ENCODE measurements at regions not wholly inside any gene's neighbourhood (a gene's known extent, or its start where the extent isn't known, plus 50 kb on each side); places are given as distances from the start of the nearest gene placed in this dataset.
"Not testable (repeated sequence)": the region's sequence is repeated elsewhere in the genome, so short reads cannot be mapped to it uniquely, and the experiment has no call there.

DNA sequence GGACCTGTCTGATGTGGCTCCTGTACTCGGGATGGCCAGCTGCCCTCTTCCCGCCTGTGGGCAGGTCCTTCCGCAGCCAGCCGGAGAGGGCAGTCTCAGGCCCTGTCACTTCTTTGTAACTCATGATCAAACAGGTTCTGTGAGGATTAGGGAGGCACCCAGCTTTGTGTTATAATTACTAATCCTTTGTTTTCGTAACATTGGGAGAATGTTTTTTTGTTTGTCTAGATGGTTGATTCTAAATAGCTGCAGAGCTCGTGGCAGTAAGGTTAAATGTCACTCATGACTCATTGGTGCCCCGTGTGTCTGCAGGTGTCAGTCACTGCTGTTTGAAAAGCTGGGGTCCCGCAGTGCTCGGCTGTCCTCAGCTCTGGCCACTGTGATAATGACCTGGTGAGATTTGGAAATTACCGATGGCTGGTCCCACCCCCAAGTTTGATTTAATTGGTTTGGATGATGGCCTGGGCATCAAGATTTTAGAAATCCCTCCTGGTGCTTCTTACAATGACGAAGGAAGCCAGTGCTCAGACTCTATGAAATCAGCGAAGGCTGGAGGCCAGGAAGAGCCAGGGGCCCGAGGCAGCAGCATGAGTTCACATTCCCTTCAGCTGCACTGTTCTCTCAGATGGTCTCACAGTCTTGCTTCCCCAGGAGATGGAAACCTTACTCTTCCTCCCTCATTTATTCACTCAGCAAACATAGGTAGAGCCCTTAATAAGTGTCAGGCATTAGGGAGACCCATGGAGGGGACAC is 172.8 kb downstream of the VAPA start:
- no peak for DNase-seq

DNA sequence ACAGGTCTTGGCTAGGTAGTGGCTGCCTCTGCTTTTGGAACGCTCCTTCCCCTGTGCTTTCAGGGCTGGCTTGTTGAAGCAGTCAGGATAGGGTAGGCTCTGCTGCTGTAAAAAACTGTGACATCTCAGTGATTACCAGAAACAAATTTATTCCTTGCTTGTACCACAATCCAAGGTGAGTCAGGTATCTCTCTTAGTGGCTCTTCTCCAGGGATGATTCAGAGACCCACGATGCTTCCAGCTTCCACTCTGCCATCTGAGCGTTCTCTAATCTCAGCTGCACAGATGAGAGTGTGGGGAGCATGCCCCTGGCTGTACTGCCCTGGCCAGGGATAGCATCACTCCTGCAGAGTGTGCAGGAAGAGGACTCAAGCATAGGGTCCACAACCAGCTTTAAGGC is 174.9 kb downstream of the VAPA start:
- DNase-seq = no peak

DNA sequence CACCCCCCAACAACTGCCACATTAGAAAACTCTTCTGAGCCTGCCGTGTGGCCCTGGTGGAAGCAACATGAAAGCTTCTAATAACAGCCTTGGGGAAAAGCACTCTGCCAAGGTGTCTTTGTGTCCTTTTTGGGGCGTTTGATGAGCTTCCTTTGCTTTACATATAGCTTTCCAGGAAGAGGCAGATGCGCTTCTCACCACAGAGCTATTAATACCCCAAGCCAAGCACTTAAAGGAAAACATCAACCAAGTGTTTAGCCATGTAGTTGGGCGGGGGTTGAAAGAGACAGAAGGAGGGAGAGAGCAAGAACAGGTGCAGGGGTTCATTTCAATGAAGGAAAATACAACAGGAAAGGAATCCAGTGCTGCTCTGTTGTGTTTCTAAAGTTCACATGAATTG is 176.1 kb downstream of the VAPA start:
- no peak for DNase-seq

DNA sequence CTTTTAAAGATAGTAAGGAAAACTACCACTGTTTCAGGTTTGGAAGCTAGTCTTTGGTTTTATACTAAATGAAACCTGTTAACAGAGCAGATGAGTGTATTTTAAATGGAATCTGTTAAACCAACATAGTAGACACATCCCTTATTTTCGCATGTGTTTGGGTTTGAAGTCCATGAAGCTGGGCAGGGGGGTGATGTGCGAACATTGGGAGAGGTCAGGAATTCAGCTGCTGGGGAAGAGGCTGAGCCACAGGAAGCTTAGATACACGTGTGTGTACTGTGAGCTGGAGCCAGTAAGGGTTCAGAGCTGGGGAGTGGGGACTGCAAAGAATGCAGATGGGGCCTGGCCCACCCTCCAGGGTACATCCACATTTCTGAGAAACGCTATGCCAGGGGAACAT is 176.9 kb downstream of the VAPA start:
- no peak for DNase-seq

DNA sequence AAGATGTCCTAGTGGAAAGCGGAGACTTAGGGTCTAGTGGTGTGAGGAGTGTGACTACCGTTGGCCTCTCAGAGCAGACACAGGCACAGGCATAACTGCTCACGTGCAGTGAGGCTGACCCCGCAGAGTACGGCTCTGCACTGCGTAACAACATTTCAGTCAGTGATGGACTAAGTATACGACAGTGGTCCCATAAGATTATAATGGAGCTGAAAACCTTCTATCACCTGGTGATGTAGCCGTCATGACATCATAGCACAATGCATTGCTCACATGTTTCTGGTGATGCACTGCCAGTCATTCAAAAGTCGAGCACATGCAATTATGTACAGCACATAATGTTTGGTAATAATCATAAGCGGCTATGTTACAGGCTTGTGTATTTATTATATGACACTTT is 179.6 kb downstream of the VAPA start:
- DNase-seq = no peak

DNA sequence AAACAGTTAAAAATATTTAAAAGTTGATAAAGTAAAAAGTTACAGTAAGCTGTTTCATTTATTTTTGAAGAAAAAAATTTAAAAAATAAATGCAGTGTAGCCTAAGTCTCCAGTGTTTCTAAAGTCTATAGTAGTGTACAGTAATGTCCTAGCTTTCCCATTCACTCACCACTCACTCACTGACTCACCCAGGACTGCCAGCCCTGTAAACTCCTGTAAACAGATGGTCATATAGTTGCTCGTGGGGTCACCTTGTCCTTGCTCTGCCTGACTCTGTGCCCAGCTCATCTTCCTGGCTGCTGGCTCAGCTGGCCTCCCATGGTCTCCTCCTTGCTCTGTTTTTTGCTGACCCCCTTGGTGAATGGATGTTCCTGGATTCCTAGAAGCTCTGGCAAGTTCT is 180.3 kb downstream of the VAPA start:
- no peak for DNase-seq

DNA sequence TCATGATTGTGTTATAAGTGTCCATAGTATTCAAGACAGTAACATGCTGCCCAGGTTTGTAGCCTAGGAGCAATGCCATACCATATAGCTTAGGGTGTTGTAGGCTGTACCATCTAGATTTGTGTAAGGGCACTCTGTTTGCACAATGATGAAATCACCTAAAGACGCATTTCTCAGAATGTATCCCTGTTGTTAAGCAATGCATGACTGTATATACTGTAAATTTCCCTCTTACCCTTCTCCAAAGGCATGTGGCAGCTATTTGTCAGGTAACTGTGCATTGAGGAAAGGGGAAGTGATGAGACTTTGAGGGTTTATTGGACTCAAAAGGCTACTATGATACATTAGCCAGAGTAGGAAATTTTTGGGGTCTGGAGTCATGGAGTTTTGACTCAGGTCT is 180.8 kb downstream of the VAPA start:
- no peak for DNase-seq

DNA sequence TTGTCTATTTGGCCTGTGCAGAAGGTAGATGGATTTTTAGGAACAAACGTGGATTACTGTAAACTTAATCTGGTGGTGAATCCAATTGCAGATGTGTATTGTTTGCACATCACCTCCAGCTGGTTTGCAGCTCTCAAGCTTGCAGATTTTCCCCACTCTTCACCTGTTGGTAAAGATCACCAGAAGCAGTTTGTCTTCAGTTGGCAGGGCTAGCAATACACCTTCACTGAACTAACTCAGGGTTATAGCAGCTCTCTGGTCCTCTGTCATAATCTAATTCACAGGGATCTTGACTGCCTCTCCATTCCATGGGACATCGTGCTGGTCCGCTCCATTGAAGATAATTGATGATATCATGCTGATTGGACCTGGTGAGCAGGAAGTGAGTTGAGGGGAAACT is 181.5 kb downstream of the VAPA start:
- DNase-seq = no peak

DNA sequence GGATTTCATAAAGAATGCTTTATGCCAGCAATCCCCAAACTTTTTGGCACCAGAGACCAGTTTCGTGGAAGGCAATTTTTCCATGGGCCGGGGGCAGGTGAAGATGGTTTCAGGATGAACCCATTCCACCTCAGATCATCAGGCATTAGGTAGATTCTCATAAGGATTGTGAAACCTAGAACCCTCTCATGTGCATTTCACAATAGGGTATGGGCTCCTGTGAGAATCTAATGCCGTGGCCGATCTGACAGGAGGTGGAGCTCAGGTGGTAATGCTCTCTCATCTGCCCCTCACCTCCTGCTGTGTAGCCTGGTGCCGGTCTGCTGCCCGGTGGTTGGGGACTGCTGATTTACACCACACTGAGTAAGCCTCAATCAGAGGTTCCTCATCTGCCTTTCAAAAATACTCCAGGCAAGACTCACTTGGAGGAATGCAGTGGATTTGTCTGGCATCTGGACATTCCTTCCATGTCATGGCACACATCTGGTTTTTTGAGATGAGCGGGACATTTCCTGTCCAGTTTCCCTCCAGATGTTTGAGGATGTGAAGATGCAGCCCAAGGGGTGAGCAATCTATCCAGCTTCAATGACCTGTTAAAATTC is 185.8 kb downstream of the VAPA start:
- DNase-seq = no peak

DNA sequence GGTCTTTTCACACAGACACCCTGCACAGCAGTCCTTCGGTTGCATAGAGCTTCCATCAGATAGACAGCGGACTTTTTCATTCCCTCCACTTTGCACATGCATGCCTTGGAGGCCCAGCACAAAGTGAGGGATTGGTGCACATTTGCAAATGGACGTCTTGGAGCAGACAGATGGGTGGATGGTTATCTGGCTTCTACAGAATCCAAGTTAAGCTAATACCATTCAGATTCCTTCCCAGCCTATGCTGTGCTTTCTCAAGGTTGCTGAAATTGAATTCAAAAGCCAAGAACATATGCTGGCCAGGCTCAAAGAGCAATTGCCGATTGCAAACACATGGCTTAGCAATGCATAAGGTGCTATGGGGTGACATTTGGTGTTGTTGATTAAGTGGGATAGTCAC is 186.4 kb downstream of the VAPA start:
- DNase-seq = no peak

DNA sequence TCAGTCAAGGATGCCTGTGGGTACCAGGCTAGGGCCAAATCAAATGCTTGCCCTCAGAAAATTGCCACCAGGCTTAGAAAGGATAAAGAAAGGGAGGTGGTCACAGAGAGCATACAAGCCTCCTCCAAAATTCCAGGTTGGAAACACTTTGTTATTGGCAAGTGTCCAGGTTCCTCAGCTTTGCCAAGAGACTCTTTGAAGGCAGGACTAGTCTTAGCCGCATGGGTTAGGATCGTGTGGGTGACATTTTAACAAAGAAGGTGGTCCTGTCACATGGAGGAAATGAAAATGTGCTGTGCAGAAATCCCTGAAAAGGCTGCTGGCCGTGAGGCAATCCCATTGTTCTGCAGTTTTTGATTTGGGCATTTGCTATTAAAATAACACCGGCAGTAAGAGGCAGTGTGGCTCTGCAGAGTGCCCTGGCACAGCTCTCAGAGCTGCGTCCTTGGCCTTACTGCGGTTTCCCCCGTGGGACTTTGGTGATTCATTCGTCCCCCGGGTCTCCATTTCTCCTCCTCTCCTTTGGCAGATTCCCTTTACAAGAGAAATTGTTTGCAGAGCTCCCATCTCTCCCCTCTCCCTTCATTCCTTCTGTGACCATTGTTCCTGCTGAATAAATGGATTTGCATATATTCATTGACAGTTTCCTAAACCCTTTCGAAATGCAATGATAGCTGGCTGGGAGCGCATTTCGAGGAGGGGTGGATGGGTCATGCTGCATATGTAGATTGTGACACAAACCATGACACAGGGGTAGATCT is 187.3 kb downstream of the VAPA start:
- peak; percentile 52 to 55 for DNase-seq

DNA sequence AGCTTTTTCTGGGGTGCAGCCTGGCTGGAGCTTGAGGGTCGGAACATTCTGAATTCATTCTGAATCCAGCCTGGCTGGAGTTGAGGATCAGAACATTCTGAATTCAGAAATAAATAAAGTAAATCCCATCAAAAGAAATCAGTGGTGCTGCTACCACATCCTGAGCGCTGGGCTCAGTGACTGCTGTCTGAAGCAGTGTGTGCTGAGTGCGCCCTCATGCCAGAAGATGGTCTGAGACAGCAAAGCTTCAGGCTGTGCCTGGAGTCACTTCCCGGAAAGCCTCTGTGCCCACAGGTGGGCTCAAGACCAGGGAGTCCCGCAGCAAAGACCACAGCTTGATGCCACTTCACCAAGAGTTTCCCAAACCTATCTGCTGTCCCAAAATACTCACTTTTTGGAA is 187.9 kb downstream of the VAPA start:
- peak in 1 of 2 experiments; percentile 26 for DNase-seq

DNA sequence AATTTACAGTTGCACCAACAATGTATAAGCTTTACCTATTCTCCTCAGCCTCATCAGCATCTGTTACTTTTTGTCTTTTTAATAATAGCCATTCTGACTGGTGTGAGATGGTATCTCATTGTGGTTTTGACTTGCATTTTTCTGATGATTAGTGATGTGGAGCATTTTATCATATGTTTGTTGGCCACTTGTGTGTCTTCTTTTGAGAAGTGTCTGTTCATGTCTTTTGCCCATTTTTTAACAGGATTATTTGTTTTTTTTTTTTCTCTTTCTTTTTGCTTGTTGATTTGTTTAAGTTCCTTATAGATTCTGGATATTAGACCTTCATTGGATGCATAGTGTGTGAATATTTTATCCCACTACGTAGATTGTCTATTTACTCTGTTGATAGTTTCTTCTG is 191.3 kb downstream of the VAPA start:
- not testable (repeated sequence) for DNase-seq

DNA sequence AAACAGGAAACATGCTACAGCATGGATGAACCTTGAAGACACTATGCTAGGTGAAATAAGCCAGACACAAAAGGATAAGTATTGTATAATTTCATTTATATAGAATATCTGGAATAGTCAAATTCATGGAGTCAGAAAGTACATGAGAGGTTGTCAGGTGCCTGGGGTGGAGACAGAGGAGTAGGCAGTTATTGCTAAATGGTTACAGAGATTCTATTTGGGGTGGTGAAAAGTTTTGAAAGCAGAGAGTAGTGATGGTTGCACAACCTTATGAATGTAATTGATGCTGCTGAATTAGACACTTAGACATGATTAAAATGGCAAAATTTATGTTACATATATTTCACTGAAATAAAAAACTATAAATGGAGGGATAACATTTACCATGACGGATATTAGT is 197.4 kb downstream of the VAPA start:
- no peak for DNase-seq

DNA sequence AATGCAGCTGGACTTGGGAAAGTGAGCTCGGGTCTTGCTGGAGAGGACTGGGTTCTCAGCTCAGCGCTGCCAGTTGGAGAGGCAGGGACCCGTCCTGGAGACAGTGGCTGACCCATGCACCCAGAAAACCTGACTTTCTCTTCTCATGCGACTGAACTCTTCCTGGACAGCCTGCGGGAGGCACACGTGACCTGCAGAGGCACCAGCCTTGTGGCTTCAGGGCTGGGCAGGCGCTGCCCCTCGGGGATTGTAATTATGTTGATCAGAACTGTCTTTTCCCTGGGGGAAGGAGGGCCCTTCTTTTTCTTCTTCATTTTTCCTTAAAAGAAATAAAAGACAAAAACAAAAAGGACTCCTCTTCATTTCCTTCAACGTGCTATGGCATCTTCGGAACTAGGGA is 198.1 kb downstream of the VAPA start:
- peak in 1 of 2 experiments; percentile 11 for DNase-seq

DNA sequence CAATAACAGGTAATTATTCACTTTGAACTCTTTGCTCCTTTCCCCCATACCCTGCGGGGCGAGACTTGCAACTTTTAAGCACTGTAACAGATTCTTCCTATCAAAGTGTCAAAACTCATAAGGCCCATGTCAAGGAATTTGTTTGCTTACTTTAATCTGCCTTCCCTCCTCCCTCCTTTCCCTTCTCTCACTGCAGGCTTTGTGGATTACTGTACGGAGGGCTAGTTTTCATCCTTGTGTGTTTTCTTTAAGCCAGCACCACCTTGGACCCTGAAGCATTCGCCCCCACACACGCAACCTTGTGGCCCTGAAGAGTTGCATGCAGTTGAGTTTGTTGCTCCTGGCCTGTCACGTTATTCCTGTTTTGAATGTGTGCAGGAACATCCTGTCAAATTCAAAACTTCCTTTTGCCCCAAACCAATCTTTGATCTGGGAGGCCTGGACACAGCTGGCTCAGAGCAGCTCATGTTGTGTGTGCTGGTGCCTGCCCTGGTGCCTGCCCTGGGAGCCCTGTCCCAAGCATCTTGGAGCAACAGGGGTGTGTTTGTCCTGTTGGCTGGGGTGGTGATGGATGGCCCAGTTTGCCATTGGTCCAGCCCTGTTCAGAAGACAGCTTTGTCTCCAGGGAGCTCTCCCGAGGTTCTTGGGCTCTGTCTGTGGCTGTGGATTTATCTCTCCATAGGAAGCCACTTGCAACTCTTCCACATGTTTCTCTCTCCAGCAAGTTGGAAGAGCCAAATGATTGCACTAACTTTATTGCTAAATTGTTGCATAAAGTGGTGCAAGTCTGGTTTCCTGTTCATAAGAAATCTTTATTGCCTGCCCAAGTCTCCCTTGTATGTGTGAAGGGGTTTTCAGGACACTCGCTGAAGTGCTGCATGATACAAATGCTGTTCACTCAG is 199.6 kb downstream of the VAPA start:
- no peak for DNase-seq

DNA sequence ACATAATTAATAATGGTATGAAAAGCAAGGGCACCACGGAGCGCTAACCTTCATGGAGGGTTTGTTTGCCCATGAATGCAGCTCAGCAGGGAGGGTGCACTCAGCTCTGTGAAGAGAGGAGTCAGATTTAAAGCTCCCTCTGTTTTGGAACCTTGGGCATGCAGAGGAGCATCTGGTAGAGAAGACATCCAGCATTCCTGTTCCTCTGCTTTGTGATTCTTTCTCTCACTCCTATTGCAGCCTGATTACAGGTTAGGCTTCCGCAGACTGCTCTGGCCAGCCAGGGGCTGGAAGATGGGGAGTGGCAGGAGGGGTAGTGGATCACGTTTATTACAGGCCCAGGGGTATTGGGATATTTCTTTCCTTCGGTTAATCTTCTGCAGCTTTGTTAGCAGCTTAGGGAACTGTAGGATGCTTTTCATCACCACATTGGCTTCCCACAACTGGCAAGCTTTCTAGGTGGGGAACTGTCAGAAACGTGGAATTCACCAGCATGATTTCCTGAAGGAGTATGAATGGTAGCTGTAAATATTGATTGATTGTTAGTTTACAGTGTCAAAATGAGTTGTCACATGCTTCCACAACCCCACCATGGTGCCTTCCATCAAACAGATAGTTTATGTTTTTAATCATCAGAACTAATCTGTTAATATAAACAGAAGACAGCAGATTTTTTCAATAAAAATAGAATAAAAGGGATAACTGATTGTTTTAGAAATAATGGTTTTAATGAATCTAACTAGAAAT is 201.1 kb downstream of the VAPA start:
- DNase-seq = no peak

DNA sequence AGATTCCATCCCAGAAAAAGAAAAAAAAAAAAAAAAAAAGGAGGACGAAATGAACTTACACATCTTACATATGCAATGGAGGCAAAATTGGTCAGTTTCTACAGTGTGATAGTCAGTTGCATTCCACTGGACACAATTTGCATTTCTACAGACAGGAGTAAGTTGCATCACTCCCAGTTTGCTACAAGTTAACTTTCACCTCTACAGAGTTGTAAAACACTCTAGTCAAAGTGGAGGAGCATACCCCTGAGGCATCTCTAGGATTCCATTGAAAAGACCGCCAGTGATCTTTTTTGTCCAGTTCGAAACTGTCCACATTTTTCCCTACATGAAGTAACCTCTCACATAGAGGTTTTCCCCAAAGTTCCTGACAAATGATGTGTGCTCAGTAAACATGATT is 202.8 kb downstream of the VAPA start:
- DNase-seq = no peak

DNA sequence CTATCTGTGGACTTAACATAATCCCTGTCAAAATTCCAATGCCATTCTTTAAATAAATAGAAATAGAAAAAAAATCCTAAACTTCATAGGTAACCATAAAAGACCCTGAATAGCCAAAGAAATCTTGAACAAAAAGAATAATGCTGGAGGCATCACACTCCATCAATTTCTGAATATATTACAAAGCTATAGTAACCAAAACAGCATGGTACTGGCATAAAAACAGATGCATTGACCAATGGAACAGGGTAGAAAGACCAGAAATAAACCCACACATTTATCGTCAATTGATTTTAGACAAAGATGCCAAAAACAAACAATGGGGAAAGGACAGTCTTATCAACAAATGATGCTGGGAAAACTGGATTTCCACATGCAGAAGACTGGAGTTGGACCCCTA is 205.7 kb downstream of the VAPA start:
- DNase-seq = no peak

DNA sequence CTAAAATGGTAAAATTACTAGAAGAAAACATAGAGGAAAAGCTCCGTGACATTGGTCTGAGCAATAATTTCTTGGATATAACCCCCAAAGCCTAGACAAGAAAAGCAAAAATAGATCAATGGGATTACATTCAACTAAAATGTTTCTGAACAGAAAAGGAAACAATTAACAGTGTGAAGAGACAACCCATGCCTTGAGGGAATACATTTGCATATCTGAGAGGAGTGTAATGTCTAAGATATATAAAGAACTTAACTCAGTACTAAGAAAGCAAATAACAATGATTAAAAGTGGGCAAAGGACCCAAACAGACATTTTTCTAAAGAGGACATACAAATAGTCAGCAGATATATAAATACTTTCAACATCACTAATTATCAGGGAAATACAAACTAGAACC is 206.2 kb downstream of the VAPA start:
- peak in 1 of 2 experiments; percentile 54 for DNase-seq

DNA sequence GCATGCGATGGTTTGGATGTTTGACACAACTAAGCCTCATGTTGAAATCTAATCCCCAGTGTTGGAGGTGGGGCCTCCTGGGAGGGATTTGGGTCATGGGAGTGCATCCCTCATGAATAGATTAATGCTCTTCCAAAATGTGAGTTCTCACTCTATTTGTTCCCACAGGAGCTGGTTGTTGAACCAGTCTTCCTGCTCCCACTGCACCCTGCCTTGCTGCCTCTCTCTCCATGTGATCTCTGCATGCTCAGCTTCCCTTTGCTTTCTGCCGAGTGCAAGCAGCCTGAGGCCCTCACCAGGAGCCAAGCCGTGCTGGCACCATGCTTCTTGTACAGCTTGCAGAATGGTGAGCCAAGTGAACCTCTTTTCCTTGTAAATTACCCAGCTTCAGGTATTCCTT is 206.8 kb downstream of the VAPA start:
- peak; percentile 47 to 57 for DNase-seq

DNA sequence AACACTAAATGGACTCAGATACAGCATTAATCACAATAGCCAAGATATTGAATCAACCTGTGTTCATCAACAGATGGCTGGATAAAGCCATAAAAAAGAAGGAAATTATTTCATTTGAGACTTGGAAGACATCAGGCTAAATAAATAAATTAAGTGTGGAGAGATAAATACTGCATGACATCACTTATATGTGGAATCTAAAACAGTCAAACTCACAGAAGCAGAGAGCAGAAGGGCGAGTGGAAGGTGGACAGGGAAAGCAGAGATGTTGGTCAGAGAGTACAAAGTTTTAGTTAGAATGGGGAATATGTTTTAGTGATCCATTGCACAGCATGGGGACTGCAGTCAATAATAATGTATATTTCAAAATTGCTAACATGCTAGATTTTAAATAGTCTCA is 207.2 kb downstream of the VAPA start:
- no peak for DNase-seq

Data from NCI-H526 (cell line).